ENCODE measurements at regions not wholly inside any gene's neighbourhood (a gene's known extent, or its start where the extent isn't known, plus 50 kb on each side); places are given as distances from the start of the nearest gene placed in this dataset.

DNA sequence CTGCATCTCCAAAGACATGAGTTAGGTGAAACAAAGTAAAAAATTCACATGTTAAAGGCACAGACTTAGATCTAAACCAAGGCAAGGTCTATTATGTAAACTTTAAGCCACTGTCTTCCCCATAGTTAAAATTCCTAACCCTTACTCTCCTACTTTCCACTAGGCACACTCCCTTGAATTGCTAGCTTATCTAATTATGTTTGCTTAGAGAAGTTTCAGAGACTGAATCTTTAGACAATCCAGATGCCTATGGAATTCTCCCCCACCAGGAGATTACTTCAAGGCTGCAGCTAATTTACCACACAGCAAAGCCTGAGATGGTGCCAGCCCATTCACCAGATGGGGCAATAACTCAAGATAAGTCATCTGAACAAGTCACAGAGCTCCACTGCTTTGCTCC is 803.1 kb upstream of the COX7C start (continued):
- no peak for TF ChIP-seq NFYB (CRISPR knock-in tag; conservative IDR thresholded peaks at IDR 0.05; ENCODE audit: low read depth)

DNA sequence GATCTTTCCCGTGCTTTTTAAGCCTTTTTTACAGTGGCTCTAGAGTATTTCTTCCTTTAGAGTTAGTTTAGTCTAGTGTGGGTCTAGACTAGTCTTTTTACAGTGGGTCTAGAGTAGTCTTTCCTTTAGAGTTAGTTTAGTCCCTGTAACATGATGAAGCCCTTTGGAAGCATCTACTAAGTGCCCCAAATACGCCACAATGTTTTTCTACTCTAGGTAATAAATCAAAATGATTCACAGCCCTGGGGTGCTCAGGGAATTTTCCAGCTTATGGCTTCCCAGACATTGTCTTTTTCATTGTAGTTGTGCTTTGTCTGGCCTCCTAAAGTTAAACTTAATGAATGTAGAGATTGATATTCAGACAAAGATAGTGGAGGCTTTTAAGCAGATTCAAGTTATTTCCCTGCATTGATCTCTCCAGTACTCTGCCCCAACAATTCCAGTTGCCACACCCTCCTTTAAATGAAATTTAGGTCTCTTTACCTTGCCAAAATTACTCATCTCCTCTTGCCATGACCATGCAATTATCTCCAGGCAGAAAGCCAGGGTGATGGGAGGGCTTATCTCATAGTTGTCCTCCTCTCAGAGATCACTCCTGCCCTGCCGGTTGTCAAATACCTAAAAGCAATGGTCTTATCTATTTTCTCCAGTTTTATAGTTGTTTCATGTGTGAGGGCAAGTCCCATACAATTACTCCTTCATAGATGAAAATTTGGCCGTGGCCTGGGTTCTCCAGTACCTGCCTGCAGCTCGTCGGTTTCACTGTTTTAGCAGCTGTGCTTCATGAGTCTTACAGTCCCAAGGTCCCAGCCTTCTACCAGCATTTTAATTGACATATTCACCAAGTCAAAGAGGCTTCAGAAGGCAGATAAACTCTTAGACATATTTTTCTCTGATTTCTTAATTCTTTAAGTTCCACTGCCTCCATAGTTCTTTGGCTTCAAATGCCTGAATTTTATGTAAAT is 794.0 kb upstream of the COX7C start:
- H3K9me3 Mint-ChIP-seq = no peaks in the 10 kb centered on the region
- POLR2A ChIA-PET = no interaction called here
- H3K4me3 Mint-ChIP-seq = no peak overlapping the region
- no peak for DNase-seq (ENCODE audit: low spot score)
- H3K27ac Mint-ChIP-seq = no peak overlapping the region
- no peak for TF ChIP-seq JAZF1 (CRISPR knock-in tag; IDR thresholded peaks at IDR 0.05)
- TF ChIP-seq SMAD4 (CRISPR knock-in tag; IDR thresholded peaks at IDR 0.05) = no peak
- no peak for TF ChIP-seq KAT7 (CRISPR knock-in tag; IDR thresholded peaks at IDR 0.05; ENCODE audit: borderline replicate concordance)
- no peak for TF ChIP-seq RELA (CRISPR knock-in tag; IDR thresholded peaks at IDR 0.05; ENCODE audit: borderline replicate concordance)
- TF ChIP-seq, protein P1, sequence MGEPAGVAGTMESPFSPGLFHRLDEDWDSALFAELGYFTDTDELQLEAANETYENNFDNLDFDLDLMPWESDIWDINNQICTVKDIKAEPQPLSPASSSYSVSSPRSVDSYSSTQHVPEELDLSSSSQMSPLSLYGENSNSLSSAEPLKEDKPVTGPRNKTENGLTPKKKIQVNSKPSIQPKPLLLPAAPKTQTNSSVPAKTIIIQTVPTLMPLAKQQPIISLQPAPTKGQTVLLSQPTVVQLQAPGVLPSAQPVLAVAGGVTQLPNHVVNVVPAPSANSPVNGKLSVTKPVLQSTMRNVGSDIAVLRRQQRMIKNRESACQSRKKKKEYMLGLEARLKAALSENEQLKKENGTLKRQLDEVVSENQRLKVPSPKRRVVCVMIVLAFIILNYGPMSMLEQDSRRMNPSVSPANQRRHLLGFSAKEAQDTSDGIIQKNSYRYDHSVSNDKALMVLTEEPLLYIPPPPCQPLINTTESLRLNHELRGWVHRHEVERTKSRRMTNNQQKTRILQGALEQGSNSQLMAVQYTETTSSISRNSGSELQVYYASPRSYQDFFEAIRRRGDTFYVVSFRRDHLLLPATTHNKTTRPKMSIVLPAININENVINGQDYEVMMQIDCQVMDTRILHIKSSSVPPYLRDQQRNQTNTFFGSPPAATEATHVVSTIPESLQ (CRISPR knock-in tag; IDR thresholded peaks at IDR 0.05) = no peak
- no peak for TF ChIP-seq CREB1 (CRISPR knock-in tag; IDR thresholded peaks at IDR 0.05)
- no peak for TF ChIP-seq ZNF416 (CRISPR knock-in tag; IDR thresholded peaks at IDR 0.05)
- no peak for TF ChIP-seq CREM (CRISPR knock-in tag; IDR thresholded peaks at IDR 0.05)
- no peak for TF ChIP-seq ZNF263 (CRISPR knock-in tag; IDR thresholded peaks at IDR 0.05; ENCODE audit: low read depth)
- TF ChIP-seq, protein P2, sequence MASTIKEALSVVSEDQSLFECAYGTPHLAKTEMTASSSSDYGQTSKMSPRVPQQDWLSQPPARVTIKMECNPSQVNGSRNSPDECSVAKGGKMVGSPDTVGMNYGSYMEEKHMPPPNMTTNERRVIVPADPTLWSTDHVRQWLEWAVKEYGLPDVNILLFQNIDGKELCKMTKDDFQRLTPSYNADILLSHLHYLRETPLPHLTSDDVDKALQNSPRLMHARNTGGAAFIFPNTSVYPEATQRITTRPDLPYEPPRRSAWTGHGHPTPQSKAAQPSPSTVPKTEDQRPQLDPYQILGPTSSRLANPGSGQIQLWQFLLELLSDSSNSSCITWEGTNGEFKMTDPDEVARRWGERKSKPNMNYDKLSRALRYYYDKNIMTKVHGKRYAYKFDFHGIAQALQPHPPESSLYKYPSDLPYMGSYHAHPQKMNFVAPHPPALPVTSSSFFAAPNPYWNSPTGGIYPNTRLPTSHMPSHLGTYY (CRISPR knock-in tag; IDR thresholded peaks at IDR 0.05) = no peak
- TF ChIP-seq RORB (CRISPR knock-in tag; IDR thresholded peaks at IDR 0.05) = no peak
- TF ChIP-seq GTF2I (CRISPR knock-in tag; conservative IDR thresholded peaks at IDR 0.05) = no peak
- no peak for TF ChIP-seq ZBTB21 (CRISPR knock-in tag; IDR thresholded peaks at IDR 0.05; ENCODE audit: borderline replicate concordance)
- H3K36me3 Mint-ChIP-seq = no peaks in the 10 kb centered on the region
- CTCF ChIA-PET = no interaction called here
- no peaks in the 10 kb centered on the region for H3K27me3 Mint-ChIP-seq (ENCODE audit: low read depth)
- H3K4me1 Mint-ChIP-seq = no peaks in the 10 kb centered on the region
- no peak for ATAC-seq

DNA sequence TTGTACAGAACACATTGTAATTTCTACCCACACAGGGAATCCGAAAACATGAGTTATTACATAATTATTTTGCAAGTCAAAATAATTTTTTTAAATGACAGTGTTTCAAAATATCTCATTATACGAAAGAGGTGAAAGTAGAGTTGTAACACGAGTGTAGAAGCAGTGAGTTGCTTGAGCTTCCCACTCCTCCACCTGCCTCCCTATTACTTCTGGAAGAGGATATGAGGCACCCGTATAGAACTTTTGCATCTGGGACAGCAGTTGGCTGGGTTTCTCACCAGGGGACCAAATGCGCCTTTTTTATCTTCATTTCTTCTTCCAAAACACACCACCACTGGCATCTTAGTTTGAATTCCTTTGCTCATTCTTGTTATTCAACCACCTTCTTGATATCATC is 779.0 kb upstream of the COX7C start:
- Mint-ChIP-seq H3K9me3 (no peaks in the 10 kb centered on the region), H3K4me3 (no peak overlapping the region), H3K27me3 (ENCODE audit: low read depth) (no peaks in the 10 kb centered on the region), H3K27ac (no peak overlapping the region), H3K4me1 (peaks cover 13% of the 10 kb centered on the region), H3K36me3 (no peaks in the 10 kb centered on the region)
- CTCF ChIA-PET = no interaction called here
- no peak for ATAC-seq
- POLR2A ChIA-PET = no interaction called here
- TF ChIP-seq, protein P3, sequence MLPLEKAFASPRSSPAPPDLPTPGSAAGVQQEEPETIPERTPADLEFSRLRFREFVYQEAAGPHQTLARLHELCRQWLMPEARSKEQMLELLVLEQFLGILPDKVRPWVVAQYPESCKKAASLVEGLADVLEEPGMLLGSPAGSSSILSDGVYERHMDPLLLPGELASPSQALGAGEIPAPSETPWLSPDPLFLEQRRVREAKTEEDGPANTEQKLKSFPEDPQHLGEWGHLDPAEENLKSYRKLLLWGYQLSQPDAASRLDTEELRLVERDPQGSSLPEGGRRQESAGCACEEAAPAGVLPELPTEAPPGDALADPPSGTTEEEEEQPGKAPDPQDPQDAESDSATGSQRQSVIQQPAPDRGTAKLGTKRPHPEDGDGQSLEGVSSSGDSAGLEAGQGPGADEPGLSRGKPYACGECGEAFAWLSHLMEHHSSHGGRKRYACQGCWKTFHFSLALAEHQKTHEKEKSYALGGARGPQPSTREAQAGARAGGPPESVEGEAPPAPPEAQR (CRISPR knock-in tag; IDR thresholded peaks at IDR 0.05) = no peak
- no peak for TF ChIP-seq ESRRA (CRISPR knock-in tag; IDR thresholded peaks at IDR 0.05; ENCODE audit: borderline replicate concordance)
- TF ChIP-seq NR3C1 (CRISPR knock-in tag; conservative IDR thresholded peaks at IDR 0.05; ENCODE audit: low read depth) = no peak
- no peak for TF ChIP-seq ZNF416 (CRISPR knock-in tag; IDR thresholded peaks at IDR 0.05)
- TF ChIP-seq JAZF1 (CRISPR knock-in tag; IDR thresholded peaks at IDR 0.05) = no peak
- TF ChIP-seq, protein P4, sequence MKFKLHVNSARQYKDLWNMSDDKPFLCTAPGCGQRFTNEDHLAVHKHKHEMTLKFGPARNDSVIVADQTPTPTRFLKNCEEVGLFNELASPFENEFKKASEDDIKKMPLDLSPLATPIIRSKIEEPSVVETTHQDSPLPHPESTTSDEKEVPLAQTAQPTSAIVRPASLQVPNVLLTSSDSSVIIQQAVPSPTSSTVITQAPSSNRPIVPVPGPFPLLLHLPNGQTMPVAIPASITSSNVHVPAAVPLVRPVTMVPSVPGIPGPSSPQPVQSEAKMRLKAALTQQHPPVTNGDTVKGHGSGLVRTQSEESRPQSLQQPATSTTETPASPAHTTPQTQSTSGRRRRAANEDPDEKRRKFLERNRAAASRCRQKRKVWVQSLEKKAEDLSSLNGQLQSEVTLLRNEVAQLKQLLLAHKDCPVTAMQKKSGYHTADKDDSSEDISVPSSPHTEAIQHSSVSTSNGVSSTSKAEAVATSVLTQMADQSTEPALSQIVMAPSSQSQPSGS (CRISPR knock-in tag; IDR thresholded peaks at IDR 0.05; ENCODE audit: borderline replicate concordance, low read depth) = no peak
- no peak for TF ChIP-seq SMAD3 (CRISPR knock-in tag; IDR thresholded peaks at IDR 0.05; ENCODE audit: borderline replicate concordance)
- DNase-seq (ENCODE audit: low spot score) = no peak
